Activated CD4-positive, alpha-beta T cell treated with anti-CD3 and anti-CD28 coated beads, Interleukin-2, Interleukin-4, amounts not matched to agents 100 ng/mL and 50 ng/mL, durations not matched to agents 16 hours and 8 hours (primary cell): ENCODE measurements at regions not wholly inside any gene's neighbourhood (a gene's known extent, or its start where the extent isn't known, plus 50 kb on each side); places are given as distances from the start of the nearest gene placed in this dataset.
"Not testable (repeated sequence)": the region's sequence is repeated elsewhere in the genome, so short reads cannot be mapped to it uniquely, and the experiment has no call there.

Experiments
- DNase-seq: peaks from one replicate; pipeline ENCODE4 v3.0.0-alpha.2; 2020; ENCODE audit warnings: low spot score

DNA sequence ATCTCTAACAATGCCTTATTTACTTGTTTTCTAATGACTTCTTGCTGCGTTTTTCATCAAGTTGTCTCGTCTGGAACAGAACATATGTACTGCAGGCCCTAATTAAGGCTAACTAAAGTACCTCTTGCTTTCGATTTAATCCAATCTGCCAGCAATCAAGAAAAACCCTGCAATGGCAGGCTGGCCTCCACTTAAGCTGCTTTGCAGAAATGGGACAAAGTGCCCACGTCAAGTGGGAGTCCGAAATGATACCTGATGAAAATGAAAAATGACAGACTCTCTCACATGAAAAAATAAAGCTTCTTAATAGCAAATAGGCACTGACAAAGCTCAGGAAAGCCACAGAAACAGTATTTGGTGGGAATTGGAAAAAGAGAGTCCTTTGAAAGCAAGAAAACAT is 1454.7 kb downstream of the FAM181B start:
- no peak for DNase-seq

DNA sequence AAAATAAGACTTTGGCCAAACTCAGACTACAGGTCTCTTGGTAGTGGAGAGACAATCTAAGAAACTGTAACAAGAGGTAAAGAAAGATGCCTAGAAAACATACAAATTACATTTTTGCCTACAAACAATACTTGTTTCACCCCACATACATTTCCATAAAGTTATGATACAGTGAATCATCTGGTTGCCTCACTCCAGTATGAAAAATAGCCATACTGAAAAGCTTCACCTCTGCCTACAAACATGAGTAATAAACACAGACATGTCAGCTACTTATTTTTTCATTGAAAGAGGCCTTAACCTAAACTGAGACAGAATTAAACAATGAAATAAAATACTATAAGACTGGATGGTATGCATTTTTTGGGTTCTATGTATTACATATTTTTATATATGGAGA is 1463.0 kb downstream of the FAM181B start:
- DNase-seq: no peak

DNA sequence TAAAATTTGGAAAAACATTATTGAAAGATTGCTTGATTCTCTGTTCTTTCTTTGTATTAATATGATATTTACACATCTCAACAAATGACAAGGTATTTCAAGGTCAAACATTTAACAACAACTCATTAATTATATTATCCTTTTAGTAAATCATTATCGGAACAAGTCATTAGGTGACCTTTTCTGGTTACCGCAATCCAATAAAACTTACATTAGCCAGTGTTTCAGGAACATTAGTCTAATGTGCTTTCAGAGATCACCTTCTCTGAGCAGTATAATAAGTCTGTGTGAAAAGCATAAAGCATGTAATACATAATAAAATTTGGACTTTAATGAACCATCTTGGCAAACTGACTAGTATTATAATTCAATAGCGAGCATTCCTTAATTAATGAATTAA is 1466.4 kb downstream of the FAM181B start:
- DNase-seq: no peak

DNA sequence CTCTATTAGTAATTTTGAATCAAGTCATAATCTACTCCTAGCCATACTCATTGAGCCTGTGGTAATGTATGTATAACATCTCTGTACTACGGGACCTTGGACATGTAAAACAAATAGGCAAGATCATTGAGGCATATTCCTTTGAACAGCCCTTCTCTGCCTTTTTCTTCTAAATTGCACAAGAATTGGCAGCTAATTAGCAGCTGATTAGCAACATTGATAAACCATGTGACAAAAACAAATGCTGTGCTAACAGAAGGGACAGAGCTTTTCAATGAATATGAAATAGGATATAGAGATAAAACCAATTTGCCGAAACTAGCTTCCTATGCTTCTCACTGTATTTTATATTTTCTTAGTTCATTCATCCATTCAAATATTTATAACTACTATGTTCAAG is 1474.2 kb downstream of the FAM181B start:
- DNase-seq: no peak

DNA sequence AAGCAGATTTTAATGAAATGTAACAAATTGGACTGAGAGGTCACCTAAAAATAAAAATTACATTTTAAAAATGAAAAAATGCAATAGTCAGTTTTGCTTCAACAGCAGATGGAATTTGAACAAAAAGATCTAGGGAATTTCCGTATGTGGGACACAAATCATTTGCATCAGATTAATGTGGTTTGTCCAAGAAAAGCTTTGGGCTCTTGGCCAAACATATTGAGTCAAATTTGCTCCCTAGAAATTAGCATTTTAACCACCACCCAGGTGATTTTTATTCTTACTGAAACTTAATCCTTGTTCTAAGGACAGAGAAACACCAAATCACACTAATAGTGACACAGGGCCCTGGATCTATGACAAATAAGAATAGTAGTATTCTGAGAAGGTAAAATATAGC is 1477.8 kb downstream of the FAM181B start:
- no peak for DNase-seq

DNA sequence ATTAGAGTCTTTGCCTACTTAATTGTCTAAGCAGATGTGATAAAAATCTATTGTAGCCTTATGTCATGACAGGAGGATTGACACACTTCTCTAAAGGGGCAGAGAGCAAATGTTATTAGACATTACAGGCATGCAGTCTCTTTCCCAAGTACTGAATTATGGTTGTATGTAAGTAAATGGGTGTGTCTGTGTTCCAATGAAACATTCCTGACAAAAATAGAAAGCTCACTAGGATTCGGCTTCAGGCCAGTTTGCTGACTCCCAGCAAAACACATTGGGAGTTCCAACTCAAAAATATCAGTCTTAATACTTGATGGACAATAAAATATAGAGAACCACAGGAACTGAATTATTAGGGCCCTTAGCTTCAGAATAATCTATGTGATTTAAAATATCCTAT is 1480.4 kb downstream of the FAM181B start:
- DNase-seq: no peak

DNA sequence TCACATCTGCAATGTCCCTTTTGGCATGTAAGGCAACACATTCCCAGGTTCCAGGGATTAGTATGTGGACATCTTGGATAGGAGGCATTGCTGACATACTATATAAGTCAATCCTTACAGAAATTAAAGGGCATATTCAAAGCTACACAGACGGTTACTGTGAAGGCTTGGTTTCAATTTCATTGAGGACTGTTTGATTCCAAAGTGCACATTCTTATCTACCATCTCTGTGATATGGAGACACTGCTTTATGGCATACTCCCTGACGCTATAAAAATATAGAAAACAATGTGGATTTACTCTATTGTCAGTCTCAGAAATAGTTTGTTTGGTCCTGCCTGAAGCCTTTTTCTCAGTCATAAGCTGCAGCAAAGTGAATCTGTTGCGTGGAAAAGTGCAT is 1486.7 kb downstream of the FAM181B start:
- no peak for DNase-seq

DNA sequence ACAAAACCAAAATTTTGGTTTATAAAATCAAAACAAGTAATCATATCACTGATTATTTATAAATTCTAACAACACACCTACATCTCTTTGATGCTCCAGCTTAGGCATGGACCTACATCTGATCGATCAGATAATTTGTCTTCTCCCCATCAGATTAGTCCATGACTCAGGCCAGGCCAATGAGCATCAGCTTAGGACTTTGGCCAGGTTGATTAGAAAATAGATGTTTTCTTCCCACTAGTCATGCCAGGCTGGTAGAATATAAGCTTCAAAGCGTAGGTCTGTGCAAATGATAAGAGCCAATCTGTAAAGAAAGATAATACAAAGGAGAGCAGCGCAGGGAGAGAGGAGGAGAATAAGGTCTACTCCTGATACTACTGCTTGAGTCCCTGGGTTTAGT is 1487.9 kb downstream of the FAM181B start:
- DNase-seq: no peak

DNA sequence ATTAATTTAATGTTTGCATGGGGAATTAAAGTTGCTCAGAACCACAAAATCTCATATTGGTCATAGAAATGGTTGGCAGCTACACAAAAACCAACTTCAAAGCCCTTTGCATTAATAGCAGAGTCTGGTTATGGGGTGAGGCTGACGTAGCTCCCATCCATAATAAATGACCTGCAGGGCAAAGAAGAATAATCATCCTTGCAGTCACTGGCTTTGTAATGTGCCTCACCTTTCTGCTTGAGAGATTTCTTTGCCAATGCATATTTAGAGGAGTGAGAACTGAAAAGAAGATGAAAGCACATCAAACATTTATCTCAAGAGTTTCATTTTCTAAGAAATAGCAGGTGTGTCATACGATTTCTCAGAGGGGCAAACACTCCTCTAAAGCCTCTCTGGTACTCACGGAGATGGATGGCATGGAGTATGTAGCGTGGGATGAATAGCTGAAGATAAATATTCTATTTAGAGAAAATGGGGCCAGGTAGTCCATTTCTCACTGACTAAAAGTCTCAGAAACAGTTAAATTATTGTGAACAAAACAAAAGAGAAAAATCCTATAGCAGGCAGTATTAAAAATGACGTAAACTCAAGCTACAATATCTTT is 1491.9 kb downstream of the FAM181B start:
- DNase-seq: no peak

DNA sequence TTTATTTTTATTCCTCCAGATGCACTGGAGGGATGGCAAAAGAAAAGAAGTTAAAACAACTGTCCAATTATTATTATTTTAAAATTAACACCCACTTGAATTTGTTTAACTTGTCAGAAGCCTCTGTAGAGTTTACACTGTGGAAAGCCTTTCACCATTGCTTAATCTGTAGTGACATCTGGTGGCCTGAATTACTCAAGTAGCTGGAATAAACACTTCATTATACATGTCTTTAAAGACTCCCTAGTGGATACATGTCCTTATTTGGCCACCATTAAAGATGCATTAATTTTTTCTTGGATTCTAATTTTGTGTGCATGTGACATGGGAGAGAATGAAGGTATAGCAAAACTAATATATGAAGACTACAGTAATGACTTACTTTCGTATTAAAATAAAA is 1496.5 kb downstream of the FAM181B start:
- DNase-seq: peak; percentile 4

DNA sequence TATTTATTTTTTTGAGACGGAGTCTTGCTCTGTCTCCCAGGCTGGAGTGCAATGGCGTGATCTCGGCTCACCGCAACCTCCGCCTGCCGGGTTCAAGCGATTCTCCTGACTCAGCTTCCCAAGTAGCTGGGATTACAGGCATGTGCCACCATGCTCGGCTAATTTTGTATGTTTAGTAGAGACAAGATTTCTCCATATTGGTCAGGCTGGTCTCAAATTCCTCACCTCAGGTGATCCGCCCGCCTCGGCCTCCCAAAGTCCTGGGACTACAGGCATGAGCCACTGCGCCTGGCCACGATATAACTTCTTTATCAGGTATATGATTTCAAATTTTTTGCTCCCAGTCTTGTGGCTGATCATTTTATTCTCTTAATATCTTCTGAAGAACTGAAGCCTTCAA is 1506.3 kb downstream of the FAM181B start:
- not testable (repeated sequence) for DNase-seq

DNA sequence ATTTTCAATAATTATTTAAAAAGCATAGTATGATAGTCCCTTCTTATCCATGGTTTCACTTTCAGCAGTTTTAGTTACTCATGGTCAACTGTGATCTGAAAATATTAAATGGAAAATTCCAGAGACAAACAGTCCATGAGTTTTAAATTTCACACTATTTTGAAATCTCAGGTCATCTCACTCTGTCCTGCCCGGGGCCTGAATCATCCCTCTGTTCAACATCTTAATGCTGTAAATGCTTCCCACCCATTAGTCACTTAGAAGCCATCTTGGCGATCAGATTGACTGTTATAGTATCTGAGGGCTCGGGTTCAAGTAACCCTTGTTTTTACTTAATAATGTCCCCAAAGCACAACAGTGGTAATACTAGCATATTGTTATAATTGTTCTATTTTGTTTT is 1509.3 kb downstream of the FAM181B start:
- no peak for DNase-seq

DNA sequence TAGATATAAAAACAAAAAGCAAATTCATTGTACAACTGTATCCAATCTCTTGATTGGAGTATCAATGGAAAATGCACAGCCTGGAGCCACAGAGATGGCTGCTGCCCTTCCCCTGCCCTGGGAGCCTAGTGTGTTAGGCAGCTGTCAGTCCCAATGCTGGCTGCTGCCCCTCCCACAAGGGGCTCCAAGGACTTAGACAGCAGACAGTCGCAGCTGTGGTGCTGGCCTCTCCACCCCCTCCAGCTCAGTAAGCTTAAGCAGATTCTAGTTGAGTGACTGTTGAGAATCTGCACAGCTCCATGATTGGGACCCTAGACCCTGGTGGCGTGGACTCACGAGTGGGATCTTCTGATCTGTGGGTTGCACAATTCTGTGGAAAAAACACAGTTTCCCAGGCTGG is 1511.2 kb downstream of the FAM181B start:
- DNase-seq: no peak

DNA sequence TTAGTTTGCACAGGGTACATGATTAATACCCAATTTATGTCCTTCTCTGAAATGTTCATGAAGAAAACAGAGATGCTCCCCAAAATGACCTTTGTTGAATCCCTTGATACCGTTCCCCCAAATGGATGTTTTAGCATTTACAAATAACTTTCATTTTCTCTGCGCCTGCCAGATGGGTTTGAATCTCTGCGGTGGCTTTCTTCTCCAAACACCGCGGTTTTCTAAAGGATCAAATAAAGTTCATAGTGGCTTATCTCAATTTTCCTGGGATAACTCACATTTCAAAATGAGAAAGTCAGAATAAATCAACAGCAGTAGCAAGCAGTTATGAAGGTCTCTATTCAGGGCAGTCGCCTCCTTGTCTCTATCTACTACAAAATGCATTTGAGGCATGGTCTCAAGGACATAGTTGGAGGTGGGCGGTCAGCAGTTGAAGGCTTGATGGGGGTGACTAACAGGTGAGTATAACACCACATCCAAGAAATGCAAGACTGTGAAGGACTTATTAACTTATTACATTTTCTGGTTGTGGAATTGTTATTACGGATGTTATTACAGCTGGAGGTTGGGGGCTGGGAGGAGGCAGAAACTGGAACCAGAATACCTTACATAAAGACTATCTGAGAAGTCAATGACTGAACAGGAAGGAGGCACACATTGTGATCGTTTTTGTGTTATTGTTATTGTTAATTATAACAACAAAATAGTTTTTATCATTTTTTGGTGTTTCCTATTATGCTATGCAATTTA is 1513.3 kb downstream of the FAM181B start:
- DNase-seq: no peak

DNA sequence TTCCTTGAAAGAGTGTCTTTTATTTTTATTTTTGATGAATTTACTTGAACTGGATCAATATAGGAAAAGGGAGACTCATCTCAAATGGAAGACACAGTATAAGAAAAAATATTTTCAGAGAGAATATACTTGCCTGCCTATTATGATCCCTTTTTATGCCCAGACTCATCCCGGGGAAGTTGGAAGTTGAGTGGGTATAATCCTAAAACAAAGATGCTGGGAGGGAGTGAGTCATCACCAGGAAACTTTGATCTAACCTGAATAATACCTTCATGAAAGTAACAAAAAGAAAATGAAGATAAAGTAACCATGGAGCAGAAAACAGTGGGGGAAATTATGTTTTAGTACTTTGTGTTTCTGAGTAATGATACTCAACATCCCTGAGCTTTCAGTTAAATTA is 1514.0 kb downstream of the FAM181B start:
- no peak for DNase-seq

DNA sequence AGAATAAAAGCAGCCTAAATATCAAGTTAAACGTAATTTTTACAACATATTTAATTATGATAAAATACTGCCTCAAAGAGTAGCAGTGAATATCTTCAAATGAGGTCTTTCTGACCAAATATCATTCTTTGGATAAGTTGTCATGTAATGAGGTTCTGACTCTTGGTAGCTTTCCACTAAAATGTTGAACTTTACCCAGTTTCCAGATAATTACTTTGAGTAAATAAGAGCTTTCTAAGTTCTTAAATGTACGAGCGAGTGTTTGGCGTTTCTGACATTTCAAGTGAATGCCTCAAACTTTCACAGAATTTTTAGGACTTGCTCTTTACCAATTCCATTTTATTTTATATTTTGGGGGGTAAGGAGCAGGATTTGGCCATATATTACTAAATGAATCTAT is 1515.2 kb downstream of the FAM181B start:
- DNase-seq: no peak

DNA sequence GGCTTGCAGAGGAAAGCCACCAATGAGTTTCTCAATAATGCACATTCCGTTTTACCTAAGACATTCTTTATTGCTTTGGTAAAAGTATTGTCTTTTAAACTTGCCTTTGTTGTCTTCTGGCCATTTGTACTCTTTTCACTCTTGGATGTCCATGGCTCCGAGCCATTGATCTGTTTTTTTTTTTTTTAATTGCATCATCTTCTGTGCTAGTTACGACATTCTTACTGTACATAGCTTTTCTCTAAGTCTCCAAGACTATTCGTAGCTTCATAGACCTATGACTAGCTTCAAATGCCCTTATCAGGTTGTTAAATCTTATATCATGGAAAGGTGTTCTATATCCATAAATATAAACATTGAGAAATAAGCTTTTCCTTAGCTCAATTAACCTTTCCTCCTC is 1522.6 kb downstream of the FAM181B start:
- DNase-seq: no peak

DNA sequence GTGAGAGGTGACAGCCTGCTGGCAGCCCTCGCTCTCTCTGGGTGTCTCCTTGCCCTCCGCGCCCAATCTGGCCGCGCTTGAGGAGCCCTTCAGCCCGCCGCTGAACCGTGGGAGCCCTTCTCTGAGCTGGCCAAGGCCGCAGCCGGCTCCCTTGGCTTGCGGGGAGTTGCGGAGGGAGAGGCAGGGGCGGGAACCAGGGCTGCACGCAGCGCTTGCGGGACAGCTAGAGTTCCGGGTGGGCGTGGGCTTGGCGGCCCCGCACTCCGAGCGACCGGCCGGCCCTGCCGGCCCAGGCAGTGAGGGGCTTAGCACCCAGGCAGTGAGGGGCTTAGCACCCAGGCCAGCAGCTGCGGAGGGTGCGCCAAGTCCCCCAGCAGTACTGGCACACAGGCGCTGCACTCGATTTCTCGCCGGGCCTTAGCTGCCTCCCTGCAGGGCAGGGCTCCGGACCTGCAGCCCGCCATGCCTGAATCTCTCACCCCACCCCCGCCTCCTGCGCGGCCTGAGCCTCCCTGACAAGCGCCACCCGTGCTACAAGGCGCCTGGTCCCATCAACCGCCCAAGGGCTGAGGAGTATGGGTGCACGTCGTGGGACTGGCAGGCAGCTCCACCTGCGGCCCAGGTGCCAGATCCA is 1526.1 kb downstream of the FAM181B start:
- no peak for DNase-seq

DNA sequence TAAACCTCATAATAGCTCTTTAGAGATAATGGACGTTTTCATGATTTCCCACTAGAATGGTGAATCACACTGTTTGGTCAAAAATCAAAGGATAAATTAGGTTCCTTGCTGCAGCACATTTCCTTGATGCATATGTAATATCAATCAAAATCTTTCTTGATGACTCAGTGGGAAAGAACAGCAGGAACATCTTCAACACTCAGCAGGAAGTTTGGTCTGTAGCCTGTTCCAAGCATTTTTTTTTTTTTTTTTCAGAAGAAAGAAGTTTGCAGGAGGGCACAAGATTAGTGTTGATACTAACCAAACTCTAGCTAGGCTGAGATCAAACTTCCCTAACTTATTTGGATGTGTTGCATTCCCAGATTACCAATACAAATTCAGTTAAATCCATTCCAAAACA is 1529.8 kb downstream of the FAM181B start:
- no peak for DNase-seq

DNA sequence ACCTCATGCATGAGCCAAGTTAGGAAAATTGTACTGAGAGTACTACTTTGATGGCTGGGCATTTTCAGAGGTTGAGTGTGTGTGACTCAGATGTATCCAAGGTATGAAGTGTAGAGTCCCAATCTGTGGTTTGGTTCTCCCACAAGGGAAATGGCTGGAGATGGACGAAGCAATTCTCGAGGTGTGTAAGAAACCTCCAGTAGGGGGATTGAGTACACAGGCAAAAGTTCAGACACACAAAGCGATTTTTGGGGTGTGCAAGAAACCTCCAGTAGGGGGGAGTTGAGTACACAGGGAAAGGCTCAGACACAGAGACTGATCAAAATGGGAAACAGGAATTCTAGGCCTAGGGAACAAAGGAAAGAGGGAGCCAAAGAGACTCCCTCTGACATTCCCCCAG is 1536.3 kb downstream of the FAM181B start:
- no peak for DNase-seq

DNA sequence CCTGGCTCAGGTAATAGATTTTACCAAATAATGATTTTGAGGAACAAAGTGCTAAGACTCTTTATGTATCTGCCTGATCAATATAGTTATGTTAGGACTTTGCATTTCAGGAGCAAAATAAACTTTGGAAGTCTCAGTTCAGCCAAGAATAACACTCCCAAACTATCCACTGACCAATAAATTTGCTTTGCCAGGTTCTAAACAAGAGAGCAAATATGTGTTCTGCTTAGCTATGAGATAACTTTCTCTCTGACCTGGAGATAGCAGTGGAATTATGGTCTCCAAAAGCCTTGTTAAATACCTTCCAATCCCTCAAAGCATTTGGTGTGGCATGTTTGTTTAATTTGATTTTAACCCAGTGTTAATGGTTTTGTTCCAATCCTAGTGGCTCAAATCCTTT is 1541.1 kb downstream of the FAM181B start:
- DNase-seq: no peak

DNA sequence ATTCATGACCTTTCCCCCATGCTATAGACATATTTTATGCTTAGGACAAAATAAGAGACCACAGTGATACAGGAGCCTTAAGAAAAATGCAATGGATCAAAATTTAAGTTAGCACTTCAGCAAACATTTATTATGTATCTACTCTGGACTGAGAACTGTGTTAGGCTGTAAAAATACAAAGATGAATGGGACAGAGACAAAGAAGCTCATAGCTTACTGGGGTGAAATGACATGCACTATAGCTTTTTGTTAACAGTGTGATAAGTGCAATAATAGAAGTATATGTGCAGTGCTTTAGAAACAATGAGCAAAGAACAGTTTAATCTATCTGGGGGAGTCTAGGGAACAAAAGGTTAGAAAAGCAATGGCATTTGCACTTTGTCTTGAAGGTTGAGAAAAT is 1543.1 kb downstream of the FAM181B start:
- no peak for DNase-seq

DNA sequence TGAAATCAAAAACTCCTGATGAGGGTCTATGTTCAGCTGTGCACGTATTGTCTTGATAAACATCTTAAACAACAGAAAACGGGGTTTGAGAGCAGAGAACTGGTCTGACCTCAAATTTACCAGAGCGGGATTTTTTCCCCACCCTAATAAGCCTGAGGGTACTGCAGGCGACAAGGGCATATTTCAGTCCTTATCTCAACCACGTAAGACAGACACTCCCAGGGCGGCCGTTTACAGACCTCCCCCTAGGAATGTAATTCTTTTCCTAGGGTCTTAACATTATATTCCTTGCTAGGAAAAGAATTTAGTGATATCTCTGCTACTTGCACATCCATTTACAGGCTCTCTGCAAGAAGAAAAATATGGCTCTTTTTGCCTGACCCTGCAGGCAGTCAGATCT is 1546.6 kb downstream of the FAM181B start:
- not testable (repeated sequence) for DNase-seq
